Ishikawa (cell line): ENCODE measurements at regions not wholly inside any gene's neighbourhood (a gene's known extent, or its start where the extent isn't known, plus 50 kb on each side); places are given as distances from the start of the nearest gene placed in this dataset.

ENCODE experiments used
- CEBPB ChIP-seq: IDR thresholded peaks from 2 replicates; pipeline ENCODE4 v1.6.1; 2012
- CREB1 ChIP-seq: IDR thresholded peaks from 2 replicates; pipeline ENCODE4 v1.6.1; 2012; ENCODE audit warnings: low read depth
- EGR1 ChIP-seq: IDR thresholded peaks from 2 replicates; pipeline ENCODE4 v1.6.1; 2012
- EP300 ChIP-seq: IDR thresholded peaks from 2 replicates; pipeline ENCODE4 v1.6.1; 2012; ENCODE audit warnings: borderline replicate concordance
- FOXM1 ChIP-seq: IDR thresholded peaks from 2 replicates; pipeline ENCODE4 v1.6.1; 2012; ENCODE audit warnings: low read depth, borderline replicate concordance
- NFIC ChIP-seq: IDR thresholded peaks from 2 replicates; pipeline ENCODE4 v1.6.1; 2012
- RAD21 ChIP-seq: IDR thresholded peaks from 2 replicates; pipeline ENCODE4 v1.6.1; 2012; ENCODE audit warnings: low read depth
- TAF1 ChIP-seq: IDR thresholded peaks from 2 replicates; pipeline ENCODE4 v1.6.1; 2012; ENCODE audit warnings: low read depth, mild to moderate bottlenecking
- TCF12 ChIP-seq: IDR thresholded peaks from 2 replicates; pipeline ENCODE4 v1.6.1; 2012; ENCODE audit warnings: low read depth
- TEAD4 ChIP-seq: IDR thresholded peaks from 2 replicates; pipeline ENCODE4 v1.6.1; 2012
- YY1 ChIP-seq: IDR thresholded peaks from 2 replicates; pipeline ENCODE4 v1.6.1; 2012; ENCODE audit warnings: low read depth
- ZBTB7A ChIP-seq: IDR thresholded peaks from 2 replicates; pipeline ENCODE4 v1.6.1; 2012; ENCODE audit warnings: low read depth
- TF ChIP-seq, protein P1 (sequence below): IDR thresholded peaks from 2 replicates; pipeline ENCODE4 v1.6.1; 2012; ENCODE audit warnings: low read depth, mild to moderate bottlenecking
- TF ChIP-seq, protein P2 (sequence below): IDR thresholded peaks from 2 replicates; pipeline ENCODE4 v1.6.1; 2012
- TF ChIP-seq, protein P3 (sequence below): IDR thresholded peaks from 2 replicates; pipeline ENCODE4 v1.6.1; 2012

DNA sequence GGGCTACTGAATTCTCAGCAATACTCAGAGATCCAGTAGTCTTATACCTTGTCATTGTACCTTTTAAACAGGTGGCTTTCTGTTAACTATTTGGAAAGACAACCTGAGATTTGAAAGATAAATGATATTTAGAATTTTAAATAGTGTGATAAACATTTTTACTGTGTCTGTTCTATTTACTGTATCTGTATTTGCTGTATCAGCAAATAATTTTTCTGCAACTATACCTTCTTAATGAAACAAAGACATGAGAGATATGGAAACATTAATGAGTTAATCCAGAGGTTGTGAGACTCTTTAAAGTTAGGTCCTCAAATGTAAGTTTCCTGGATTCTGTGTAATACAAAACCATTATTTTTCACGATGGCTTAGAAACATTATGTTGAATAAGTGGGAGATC, 249.6 kb downstream of the CCDC59 start:
- no peak for TF ChIP-seq RAD21
- no peak for TF ChIP-seq EGR1
- no peak for TF ChIP-seq NFIC
- TF ChIP-seq ZBTB7A: no peak
- TF ChIP-seq, protein P1, sequence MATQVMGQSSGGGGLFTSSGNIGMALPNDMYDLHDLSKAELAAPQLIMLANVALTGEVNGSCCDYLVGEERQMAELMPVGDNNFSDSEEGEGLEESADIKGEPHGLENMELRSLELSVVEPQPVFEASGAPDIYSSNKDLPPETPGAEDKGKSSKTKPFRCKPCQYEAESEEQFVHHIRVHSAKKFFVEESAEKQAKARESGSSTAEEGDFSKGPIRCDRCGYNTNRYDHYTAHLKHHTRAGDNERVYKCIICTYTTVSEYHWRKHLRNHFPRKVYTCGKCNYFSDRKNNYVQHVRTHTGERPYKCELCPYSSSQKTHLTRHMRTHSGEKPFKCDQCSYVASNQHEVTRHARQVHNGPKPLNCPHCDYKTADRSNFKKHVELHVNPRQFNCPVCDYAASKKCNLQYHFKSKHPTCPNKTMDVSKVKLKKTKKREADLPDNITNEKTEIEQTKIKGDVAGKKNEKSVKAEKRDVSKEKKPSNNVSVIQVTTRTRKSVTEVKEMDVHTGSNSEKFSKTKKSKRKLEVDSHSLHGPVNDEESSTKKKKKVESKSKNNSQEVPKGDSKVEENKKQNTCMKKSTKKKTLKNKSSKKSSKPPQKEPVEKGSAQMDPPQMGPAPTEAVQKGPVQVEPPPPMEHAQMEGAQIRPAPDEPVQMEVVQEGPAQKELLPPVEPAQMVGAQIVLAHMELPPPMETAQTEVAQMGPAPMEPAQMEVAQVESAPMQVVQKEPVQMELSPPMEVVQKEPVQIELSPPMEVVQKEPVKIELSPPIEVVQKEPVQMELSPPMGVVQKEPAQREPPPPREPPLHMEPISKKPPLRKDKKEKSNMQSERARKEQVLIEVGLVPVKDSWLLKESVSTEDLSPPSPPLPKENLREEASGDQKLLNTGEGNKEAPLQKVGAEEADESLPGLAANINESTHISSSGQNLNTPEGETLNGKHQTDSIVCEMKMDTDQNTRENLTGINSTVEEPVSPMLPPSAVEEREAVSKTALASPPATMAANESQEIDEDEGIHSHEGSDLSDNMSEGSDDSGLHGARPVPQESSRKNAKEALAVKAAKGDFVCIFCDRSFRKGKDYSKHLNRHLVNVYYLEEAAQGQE: no peak
- TF ChIP-seq TAF1: no peak
- no peak for TF ChIP-seq EP300
- no peak for TF ChIP-seq TCF12

DNA sequence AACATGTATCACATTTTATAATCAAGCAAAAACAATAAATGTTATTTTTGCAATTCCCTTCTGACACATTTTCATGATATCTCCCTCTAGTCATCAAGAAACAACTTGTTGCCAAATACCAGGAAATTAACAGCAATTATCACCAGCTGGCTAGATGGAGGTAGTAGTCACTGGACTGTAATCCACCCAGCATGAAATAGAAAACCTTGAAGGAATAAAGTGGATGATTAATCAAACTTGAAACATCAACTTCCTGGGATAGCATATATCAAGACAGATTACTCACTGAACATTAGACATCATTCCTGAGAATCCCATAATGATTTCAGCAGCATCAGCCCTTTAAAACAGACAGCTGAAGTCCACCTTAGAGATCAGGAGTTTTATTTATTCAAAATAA, 259.0 kb downstream of the CCDC59 start:
- TF ChIP-seq FOXM1: no peak
- TF ChIP-seq YY1: no peak

DNA sequence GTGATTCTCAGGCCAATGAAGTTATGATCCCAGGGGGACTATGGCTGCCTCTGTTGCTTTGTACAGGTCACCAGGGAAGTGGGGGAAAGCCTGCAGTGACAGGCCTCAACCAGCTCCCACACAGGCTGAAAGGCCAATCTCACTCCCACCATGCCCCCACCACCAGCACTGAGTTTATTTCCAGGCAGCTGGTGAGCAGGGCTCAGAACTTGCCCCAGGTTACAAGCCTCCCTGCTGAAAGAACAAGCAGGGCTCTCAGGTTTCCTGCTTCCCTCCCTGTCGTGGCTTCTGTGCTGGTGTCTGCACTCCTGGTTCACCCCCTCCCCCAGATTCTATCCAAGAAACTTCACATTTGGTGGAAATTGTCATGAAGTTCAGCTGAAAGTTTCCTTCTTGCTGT, 260.3 kb downstream of the CCDC59 start:
- no peak for TF ChIP-seq ZBTB7A
- TF ChIP-seq TCF12: no peak
- TF ChIP-seq FOXM1: no peak
- TF ChIP-seq RAD21: no peak
- TF ChIP-seq TEAD4: no peak
- TF ChIP-seq CREB1: no peak
- no peak for TF ChIP-seq NFIC
- TF ChIP-seq EP300: no peak
- TF ChIP-seq TAF1: no peak
- TF ChIP-seq, protein P2, sequence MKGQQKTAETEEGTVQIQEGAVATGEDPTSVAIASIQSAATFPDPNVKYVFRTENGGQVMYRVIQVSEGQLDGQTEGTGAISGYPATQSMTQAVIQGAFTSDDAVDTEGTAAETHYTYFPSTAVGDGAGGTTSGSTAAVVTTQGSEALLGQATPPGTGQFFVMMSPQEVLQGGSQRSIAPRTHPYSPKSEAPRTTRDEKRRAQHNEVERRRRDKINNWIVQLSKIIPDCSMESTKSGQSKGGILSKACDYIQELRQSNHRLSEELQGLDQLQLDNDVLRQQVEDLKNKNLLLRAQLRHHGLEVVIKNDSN: no peak
- TF ChIP-seq YY1: no peak

DNA sequence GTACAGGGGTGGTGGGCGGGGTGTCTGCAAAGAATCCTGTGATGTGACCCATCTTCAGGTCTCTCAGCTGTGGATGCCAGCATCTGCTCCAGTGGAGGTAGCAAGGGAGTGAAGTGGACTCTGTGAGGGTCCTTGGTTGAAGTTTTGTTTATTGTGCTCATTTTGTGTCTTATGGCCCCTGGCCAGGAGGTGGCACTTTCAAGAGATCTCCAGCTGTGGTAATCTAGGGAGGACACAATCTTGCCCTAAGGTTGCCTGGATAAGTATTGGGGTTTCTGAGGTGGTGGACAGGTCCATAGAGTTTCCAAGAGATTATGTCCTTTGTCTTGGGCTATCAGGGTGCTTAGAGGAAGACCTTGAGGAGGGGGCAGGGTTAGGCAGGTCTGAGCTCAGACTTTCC, 260.7 kb downstream of the CCDC59 start:
- TF ChIP-seq, protein P1: no peak
- TF ChIP-seq TCF12 (no peak), TAF1 (no peak), CEBPB (no peak), NFIC (no peak), TEAD4 (no peak), YY1 (no peak), ZBTB7A (no peak), FOXM1 (no peak), RAD21 (no peak), EGR1 (no peak), EP300 (no peak), CREB1 (no peak)
- TF ChIP-seq, protein P2: no peak
- TF ChIP-seq, protein P3, sequence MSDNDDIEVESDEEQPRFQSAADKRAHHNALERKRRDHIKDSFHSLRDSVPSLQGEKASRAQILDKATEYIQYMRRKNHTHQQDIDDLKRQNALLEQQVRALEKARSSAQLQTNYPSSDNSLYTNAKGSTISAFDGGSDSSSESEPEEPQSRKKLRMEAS: no peak

DNA sequence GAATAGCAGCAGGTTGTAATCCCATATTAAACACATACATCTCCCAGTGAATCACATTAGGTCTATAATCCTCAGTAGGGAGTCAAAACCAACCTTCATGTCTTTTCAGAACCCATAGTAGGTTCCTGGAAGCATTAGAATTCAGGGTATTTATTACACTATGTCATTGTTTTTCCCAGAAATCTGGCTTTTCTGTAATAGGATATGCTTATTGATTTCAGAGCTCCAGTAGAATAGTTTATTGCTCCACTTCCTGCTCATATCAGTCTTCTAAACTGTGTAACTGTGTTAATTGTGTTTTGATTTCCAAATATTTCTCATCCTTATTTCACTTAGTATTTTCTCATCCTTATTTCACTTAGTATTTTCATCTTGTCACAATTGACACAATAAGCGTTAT, 268.0 kb downstream of the CCDC59 start:
- TF ChIP-seq ZBTB7A (no peak), TEAD4 (no peak), RAD21 (no peak), EP300 (no peak), EGR1 (no peak), TAF1 (no peak), NFIC (no peak), YY1 (no peak), CREB1 (no peak), TCF12 (no peak), FOXM1 (no peak), CEBPB (no peak)
- TF ChIP-seq, protein P3: no peak
- TF ChIP-seq, protein P2: no peak
- TF ChIP-seq, protein P1: no peak
